RWPE1 (cell line): ENCODE measurements at regions not wholly inside any gene's neighbourhood (a gene's known extent, or its start where the extent isn't known, plus 50 kb on each side); places are given as distances from the start of the nearest gene placed in this dataset.

Source experiments
- CTCF ChIA-PET: fragments of 350-600 bp; sonication (Branson Sonifier 250); formaldehyde crosslinking; extraction: SDS; loops from one replicate; lab custom pipeline; 2021; lab: Yijun Ruan, JAX
- POLR2A ChIA-PET: fragments of 400-600 bp; formaldehyde crosslinking; extraction: SDS; loops from one replicate; lab custom pipeline; 2020; ENCODE audit warnings: antibody characterized with exemption; ENCODE audit not compliant: low non-redundant PET; lab: Yijun Ruan, JAX
- DNase-seq: peaks from one replicate; pipeline ENCODE4 v3.0.0; 2012; ENCODE audit warnings: low spot score
- H3K27ac ChIP-seq: fragments of 450-650 bp; 2 replicates; pipeline ENCODE4 v1.5.1; 2017
- CTCF ChIP-seq: fragments of 450-650 bp; conservative IDR thresholded peaks from 2 replicates; pipeline ENCODE4 v1.5.1; 2017; ENCODE audit warnings: low read depth, mild to moderate bottlenecking

- ChIA-PET CTCF (interaction anchor here (0.6 kb wide), 1 partner anchor 27 kb away, joined by 3 read pairs; no protein-coding TSS in a partner anchor), POLR2A (no interaction called here)
- no peak for DNase-seq
- no peak for TF ChIP-seq CTCF
- no peak overlapping the region for H3K27ac ChIP-seq
Measured at GRCh38 chr15:81531109-81531592, 157.1 kb upstream of the TMC3 start.

- no peak overlapping the region for H3K27ac ChIP-seq
- DNase-seq, result no peak
- ChIA-PET CTCF (interaction anchor here (0.6 kb wide), 1 partner anchor 26 kb away, joined by 3 read pairs; no protein-coding TSS in a partner anchor), POLR2A (no interaction called here)
- TF ChIP-seq CTCF, result no peak
Measured at GRCh38 chr15:81530271-81530691, 156.3 kb upstream of the TMC3 start.

DNA sequence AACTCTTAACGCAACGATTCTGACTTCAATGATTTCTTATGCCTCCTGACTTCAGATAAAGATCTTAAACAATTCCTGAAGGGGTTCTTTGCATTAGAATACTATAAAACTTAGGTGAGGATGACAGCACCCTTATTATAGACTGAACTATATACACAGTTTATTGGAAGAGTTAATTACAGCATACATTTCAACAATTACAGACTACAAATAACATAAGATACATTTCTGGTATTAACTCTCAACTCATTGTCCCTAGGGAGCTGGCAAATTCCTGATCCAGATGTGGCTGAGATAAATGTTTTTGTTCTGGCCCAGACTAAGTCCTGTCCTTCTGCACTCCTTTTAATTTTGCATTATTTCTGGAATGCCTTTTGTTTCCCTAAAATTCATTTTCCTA lies 155.5 kb upstream of the TMC3 start:
- CTCF ChIA-PET, result no interaction called here
- no peak for TF ChIP-seq CTCF
- no peak for DNase-seq
- H3K27ac ChIP-seq, result no peak overlapping the region
- POLR2A ChIA-PET, result no interaction called here

GRCh38 chr15:81526029-81526428 lies 152.0 kb upstream of the TMC3 start:
- ChIA-PET CTCF (interaction anchor here (0.6 kb wide), 1 partner anchor 1770 kb away, joined by 4 read pairs; no protein-coding TSS in a partner anchor), POLR2A (no interaction called here)
- TF ChIP-seq CTCF, result no peak
- H3K27ac ChIP-seq, result no peak overlapping the region
- no peak for DNase-seq

DNA sequence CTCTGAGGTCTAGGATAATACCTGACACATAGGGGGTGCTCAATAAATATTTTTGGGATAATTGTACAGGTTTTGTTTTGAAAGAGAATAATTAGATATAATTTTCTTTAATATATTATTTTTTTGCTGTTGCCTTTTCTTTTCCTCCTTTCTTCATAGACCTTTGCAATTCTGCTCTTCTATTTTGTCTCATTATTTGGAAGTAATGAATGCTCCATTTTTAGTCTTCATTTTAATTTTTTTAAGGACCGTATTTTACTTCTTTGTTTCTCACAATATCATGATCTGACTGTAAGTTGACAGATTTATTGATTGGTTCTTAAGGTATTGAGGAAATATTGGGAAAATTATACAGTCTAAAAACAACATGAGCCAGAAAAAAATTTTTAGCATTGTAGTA lies 150.5 kb upstream of the TMC3 start:
- ChIA-PET CTCF (no interaction called here), POLR2A (no interaction called here)
- no peak overlapping the region for H3K27ac ChIP-seq
- no peak for DNase-seq
- no peak for TF ChIP-seq CTCF

- H3K27ac ChIP-seq, result no peak overlapping the region
- no peak for TF ChIP-seq CTCF
- POLR2A ChIA-PET, result no interaction called here
- no peak for DNase-seq
- CTCF ChIA-PET, result no interaction called here
Measured at GRCh38 chr15:81523867-81524266, 149.9 kb upstream of the TMC3 start.
